ENCODE measurements at regions not wholly inside any gene's neighbourhood (a gene's known extent, or its start where the extent isn't known, plus 50 kb on each side); places are given as distances from the start of the nearest gene placed in this dataset.

DNA sequence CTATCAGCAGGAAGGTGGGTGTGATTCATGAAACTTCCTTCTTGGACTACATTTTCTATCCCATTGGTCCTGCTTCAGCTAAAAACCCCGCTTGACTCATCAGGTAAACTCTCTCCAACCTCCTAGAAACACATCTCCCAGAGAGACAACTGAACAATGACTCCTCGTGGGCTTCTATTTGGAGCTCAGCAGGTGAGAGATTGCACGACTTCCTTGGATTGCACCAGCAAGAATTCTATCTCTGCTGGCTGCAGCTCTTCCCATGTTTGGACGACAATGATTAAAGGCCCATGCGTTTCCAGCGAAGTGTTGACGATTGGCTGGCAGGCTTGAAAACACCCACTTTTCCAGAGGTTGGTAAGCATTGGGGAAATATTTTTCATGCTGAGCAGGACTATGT, 216.1 kb upstream of the NTM start:
- TF ChIP-seq POLR2AphosphoS5 (IDR thresholded peaks at IDR 0.05) (no peak), POLR2A (IDR thresholded peaks at IDR 0.05) (no peak)
- TF ChIP-seq, protein P1, sequence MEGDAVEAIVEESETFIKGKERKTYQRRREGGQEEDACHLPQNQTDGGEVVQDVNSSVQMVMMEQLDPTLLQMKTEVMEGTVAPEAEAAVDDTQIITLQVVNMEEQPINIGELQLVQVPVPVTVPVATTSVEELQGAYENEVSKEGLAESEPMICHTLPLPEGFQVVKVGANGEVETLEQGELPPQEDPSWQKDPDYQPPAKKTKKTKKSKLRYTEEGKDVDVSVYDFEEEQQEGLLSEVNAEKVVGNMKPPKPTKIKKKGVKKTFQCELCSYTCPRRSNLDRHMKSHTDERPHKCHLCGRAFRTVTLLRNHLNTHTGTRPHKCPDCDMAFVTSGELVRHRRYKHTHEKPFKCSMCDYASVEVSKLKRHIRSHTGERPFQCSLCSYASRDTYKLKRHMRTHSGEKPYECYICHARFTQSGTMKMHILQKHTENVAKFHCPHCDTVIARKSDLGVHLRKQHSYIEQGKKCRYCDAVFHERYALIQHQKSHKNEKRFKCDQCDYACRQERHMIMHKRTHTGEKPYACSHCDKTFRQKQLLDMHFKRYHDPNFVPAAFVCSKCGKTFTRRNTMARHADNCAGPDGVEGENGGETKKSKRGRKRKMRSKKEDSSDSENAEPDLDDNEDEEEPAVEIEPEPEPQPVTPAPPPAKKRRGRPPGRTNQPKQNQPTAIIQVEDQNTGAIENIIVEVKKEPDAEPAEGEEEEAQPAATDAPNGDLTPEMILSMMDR (IDR thresholded peaks at IDR 0.05), result no peak
